GM23338 (cell line): ENCODE measurements at regions not wholly inside any gene's neighbourhood (a gene's known extent, or its start where the extent isn't known, plus 50 kb on each side); places are given as distances from the start of the nearest gene placed in this dataset.

ENCODE experiments used
- CREB1 ChIP-seq: fragments of 250-450 bp; sonication (Bioruptor Pico); IDR thresholded peaks from 2 replicates; pipeline ENCODE4 v1.5.0; 2020; ENCODE audit warnings: low read depth, mild to moderate bottlenecking, moderate library complexity
- EZH2 ChIP-seq: fragments of 200-600 bp; sonication (generic); IDR thresholded peaks from one replicate; pipeline ENCODE4 v1.8.0; 2017; ENCODE audit warnings: antibody characterized with exemption, mild to moderate bottlenecking, low read depth; ENCODE audit not compliant: unreplicated experiment
- EZH2phosphoT487 ChIP-seq: fragments of 200-600 bp; sonication (generic); IDR thresholded peaks from one replicate; pipeline ENCODE4 v1.8.1; 2018; ENCODE audit warnings: antibody characterized with exemption; ENCODE audit not compliant: unreplicated experiment
- JUNB ChIP-seq: IDR thresholded peaks from one replicate; pipeline ENCODE4 v1.6.1; 2016; ENCODE audit warnings: antibody characterized with exemption; ENCODE audit not compliant: unreplicated experiment
- NANOG ChIP-seq: IDR thresholded peaks from 2 replicates; pipeline ENCODE4 v1.6.1; 2016; ENCODE audit warnings: antibody characterized with exemption, borderline replicate concordance
- POLR2AphosphoS5 ChIP-seq: IDR thresholded peaks from 2 replicates; pipeline ENCODE4 v1.6.1; 2016; ENCODE audit warnings: antibody characterized with exemption, low read depth
- ZNF114 ChIP-seq: fragments of 250-450 bp; sonication (Bioruptor Pico); IDR thresholded peaks from 2 replicates; pipeline ENCODE4 v1.5.0; 2020; ENCODE audit warnings: mild to moderate bottlenecking, moderate library complexity
- ZNF331 ChIP-seq: fragments of 250-450 bp; sonication (Bioruptor Pico); IDR thresholded peaks from 2 replicates; pipeline ENCODE4 v1.5.0; 2020; ENCODE audit warnings: low read depth, mild to moderate bottlenecking, moderate library complexity
- TF ChIP-seq, protein P1 (sequence below), 2 experiments: fragments of 200-600 bp in 1 of 2; sonication (generic) in 1 of 2; conservative IDR thresholded peaks; 2 replicates each; pipeline versions ENCODE4 v1.5.1 to v1.6.1; 2016 to 2017; ENCODE audit warnings: antibody characterized with exemption in 2 of 2, low read depth in 2 of 2, mild to moderate bottlenecking in 2 of 2, moderate library complexity in 1 of 2
- TF ChIP-seq, protein P2 (sequence below): IDR thresholded peaks from one replicate; pipeline ENCODE4 v1.6.1; 2018; ENCODE audit warnings: antibody characterized with exemption; ENCODE audit not compliant: unreplicated experiment
- TF ChIP-seq, protein P3 (sequence below): IDR thresholded peaks from 2 replicates; pipeline ENCODE4 v1.6.1; 2016; ENCODE audit warnings: antibody characterized with exemption
- TF ChIP-seq, protein P4 (sequence below): fragments of 250-450 bp; sonication (Bioruptor Pico); IDR thresholded peaks from 2 replicates; pipeline ENCODE4 v1.5.0; 2020; ENCODE audit warnings: mild to moderate bottlenecking, moderate library complexity

DNA sequence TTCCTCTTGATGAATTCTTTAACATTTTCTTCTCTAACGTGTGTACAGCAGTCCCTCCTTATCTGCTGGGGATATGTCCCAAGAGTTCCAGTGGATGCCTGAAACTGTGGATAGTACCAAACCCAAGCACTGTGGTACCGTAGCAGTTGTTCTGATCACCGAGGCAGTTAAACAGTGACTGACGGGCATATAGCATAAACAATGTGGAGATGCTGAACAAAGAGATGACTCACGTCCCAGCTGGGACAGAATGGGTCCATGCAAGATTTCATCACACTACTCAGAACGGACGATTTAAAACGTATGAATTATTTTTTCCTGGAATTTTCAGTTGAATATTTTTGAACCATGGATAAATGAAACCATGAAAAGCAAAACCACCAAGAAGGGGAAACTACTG, 54.5 kb upstream of the SPAG16 start:
- TF ChIP-seq POLR2AphosphoS5 (no peak), NANOG (no peak), JUNB (no peak), EZH2 (no peak), EZH2phosphoT487 (no peak), CREB1 (no peak), ZNF114 (no peak), ZNF331 (CRISPR knock-in tag) (no peak)
- TF ChIP-seq, protein P1, sequence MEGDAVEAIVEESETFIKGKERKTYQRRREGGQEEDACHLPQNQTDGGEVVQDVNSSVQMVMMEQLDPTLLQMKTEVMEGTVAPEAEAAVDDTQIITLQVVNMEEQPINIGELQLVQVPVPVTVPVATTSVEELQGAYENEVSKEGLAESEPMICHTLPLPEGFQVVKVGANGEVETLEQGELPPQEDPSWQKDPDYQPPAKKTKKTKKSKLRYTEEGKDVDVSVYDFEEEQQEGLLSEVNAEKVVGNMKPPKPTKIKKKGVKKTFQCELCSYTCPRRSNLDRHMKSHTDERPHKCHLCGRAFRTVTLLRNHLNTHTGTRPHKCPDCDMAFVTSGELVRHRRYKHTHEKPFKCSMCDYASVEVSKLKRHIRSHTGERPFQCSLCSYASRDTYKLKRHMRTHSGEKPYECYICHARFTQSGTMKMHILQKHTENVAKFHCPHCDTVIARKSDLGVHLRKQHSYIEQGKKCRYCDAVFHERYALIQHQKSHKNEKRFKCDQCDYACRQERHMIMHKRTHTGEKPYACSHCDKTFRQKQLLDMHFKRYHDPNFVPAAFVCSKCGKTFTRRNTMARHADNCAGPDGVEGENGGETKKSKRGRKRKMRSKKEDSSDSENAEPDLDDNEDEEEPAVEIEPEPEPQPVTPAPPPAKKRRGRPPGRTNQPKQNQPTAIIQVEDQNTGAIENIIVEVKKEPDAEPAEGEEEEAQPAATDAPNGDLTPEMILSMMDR (conservative IDR thresholded peaks at IDR 0.05; ENCODE audit: low read depth in 2 of 2) = no peak
- TF ChIP-seq, protein P2, sequence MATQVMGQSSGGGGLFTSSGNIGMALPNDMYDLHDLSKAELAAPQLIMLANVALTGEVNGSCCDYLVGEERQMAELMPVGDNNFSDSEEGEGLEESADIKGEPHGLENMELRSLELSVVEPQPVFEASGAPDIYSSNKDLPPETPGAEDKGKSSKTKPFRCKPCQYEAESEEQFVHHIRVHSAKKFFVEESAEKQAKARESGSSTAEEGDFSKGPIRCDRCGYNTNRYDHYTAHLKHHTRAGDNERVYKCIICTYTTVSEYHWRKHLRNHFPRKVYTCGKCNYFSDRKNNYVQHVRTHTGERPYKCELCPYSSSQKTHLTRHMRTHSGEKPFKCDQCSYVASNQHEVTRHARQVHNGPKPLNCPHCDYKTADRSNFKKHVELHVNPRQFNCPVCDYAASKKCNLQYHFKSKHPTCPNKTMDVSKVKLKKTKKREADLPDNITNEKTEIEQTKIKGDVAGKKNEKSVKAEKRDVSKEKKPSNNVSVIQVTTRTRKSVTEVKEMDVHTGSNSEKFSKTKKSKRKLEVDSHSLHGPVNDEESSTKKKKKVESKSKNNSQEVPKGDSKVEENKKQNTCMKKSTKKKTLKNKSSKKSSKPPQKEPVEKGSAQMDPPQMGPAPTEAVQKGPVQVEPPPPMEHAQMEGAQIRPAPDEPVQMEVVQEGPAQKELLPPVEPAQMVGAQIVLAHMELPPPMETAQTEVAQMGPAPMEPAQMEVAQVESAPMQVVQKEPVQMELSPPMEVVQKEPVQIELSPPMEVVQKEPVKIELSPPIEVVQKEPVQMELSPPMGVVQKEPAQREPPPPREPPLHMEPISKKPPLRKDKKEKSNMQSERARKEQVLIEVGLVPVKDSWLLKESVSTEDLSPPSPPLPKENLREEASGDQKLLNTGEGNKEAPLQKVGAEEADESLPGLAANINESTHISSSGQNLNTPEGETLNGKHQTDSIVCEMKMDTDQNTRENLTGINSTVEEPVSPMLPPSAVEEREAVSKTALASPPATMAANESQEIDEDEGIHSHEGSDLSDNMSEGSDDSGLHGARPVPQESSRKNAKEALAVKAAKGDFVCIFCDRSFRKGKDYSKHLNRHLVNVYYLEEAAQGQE = no peak
- TF ChIP-seq, protein P3, sequence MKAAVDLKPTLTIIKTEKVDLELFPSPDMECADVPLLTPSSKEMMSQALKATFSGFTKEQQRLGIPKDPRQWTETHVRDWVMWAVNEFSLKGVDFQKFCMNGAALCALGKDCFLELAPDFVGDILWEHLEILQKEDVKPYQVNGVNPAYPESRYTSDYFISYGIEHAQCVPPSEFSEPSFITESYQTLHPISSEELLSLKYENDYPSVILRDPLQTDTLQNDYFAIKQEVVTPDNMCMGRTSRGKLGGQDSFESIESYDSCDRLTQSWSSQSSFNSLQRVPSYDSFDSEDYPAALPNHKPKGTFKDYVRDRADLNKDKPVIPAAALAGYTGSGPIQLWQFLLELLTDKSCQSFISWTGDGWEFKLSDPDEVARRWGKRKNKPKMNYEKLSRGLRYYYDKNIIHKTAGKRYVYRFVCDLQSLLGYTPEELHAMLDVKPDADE = no peak
- TF ChIP-seq, protein P4, sequence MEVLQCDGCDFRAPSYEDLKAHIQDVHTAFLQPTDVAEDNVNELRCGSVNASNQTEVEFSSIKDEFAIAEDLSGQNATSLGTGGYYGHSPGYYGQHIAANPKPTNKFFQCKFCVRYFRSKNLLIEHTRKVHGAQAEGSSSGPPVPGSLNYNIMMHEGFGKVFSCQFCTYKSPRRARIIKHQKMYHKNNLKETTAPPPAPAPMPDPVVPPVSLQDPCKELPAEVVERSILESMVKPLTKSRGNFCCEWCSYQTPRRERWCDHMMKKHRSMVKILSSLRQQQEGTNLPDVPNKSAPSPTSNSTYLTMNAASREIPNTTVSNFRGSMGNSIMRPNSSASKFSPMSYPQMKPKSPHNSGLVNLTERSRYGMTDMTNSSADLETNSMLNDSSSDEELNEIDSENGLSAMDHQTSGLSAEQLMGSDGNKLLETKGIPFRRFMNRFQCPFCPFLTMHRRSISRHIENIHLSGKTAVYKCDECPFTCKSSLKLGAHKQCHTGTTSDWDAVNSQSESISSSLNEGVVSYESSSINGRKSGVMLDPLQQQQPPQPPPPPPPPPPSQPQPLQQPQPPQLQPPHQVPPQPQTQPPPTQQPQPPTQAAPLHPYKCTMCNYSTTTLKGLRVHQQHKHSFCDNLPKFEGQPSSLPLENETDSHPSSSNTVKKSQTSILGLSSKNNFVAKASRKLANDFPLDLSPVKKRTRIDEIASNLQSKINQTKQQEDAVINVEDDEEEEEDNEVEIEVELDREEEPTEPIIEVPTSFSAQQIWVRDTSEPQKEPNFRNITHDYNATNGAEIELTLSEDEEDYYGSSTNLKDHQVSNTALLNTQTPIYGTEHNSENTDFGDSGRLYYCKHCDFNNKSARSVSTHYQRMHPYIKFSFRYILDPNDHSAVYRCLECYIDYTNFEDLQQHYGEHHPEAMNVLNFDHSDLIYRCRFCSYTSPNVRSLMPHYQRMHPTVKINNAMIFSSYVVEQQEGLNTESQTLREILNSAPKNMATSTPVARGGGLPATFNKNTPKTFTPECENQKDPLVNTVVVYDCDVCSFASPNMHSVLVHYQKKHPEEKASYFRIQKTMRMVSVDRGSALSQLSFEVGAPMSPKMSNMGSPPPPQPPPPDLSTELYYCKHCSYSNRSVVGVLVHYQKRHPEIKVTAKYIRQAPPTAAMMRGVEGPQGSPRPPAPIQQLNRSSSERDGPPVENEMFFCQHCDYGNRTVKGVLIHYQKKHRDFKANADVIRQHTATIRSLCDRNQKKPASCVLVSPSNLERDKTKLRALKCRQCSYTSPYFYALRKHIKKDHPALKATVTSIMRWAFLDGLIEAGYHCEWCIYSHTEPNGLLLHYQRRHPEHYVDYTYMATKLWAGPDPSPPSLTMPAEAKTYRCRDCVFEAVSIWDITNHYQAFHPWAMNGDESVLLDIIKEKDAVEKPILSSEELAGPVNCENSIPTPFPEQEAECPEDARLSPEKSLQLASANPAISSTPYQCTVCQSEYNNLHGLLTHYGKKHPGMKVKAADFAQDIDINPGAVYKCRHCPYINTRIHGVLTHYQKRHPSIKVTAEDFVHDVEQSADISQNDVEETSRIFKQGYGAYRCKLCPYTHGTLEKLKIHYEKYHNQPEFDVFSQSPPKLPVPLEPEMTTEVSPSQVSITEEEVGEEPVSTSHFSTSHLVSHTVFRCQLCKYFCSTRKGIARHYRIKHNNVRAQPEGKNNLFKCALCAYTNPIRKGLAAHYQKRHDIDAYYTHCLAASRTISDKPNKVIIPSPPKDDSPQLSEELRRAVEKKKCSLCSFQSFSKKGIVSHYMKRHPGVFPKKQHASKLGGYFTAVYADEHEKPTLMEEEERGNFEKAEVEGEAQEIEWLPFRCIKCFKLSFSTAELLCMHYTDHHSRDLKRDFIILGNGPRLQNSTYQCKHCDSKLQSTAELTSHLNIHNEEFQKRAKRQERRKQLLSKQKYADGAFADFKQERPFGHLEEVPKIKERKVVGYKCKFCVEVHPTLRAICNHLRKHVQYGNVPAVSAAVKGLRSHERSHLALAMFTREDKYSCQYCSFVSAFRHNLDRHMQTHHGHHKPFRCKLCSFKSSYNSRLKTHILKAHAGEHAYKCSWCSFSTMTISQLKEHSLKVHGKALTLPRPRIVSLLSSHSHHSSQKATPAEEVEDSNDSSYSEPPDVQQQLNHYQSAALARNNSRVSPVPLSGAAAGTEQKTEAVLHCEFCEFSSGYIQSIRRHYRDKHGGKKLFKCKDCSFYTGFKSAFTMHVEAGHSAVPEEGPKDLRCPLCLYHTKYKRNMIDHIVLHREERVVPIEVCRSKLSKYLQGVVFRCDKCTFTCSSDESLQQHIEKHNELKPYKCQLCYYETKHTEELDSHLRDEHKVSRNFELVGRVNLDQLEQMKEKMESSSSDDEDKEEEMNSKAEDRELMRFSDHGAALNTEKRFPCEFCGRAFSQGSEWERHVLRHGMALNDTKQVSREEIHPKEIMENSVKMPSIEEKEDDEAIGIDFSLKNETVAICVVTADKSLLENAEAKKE (CRISPR knock-in tag) = no peak
